ENCODE measurements at regions not wholly inside any gene's neighbourhood (a gene's known extent, or its start where the extent isn't known, plus 50 kb on each side); places are given as distances from the start of the nearest gene placed in this dataset.

- no peak for TF ChIP-seq CTCF (IDR thresholded peaks at IDR 0.05)
- no peak for TF ChIP-seq MAX (IDR thresholded peaks at IDR 0.05)
- TF ChIP-seq MYC (IDR thresholded peaks at IDR 0.05; ENCODE audit: borderline replicate concordance, low read length) = no peak
- TF ChIP-seq NFE2L2 (conservative IDR thresholded peaks at IDR 0.05; ENCODE audit: low read length) = no peak
- TF ChIP-seq POLR2A (IDR thresholded peaks at IDR 0.05; ENCODE audit: low read length) = no peak
- no peak for TF ChIP-seq HDAC2 (IDR thresholded peaks at IDR 0.05)
- TF ChIP-seq MAFK (IDR thresholded peaks at IDR 0.05; ENCODE audit: partially characterized antibody) = no peak
Measured at GRCh38 chr7:7102906-7103305, 79.4 kb upstream of the C1GALT1 start.

Data from A549 (cell line).